Esophagus muscularis mucosa (tissue), 4 donors: ENCODE measurements at regions not wholly inside any gene's neighbourhood (a gene's known extent, or its start where the extent isn't known, plus 50 kb on each side); places are given as distances from the start of the nearest gene placed in this dataset.

Experiments used
- DNase-seq: peaks from one replicate; pipeline ENCODE4 v3.0.0-alpha.2; 2017; ENCODE audit errors: extremely low spot score
- H3K27ac ChIP-seq, 4 donors: fragments of 200-600 bp; sonication (generic); replicated peaks in 1 of 4; 1 replicate in 3 of 4; 2 replicates in 1 of 4; pipeline ENCODE4 v1.5.1; 2016 to 2019; ENCODE audit warnings: mild to moderate bottlenecking in 1 of 4
- H3K27me3 ChIP-seq, 4 donors: fragments of 200-600 bp; sonication (generic); one replicate each; pipeline versions ENCODE4 v1.5.1 to v1.6.0; 2016 to 2019
- H3K36me3 ChIP-seq, 4 donors: fragments of 200-600 bp; sonication (generic); one replicate each; pipeline ENCODE4 v1.5.1; 2016 to 2019
- H3K4me1 ChIP-seq, 4 donors: fragments of 200-600 bp; sonication (generic); one replicate each; pipeline ENCODE4 v1.5.1; 2016 to 2019
- H3K4me3 ChIP-seq, 4 donors: fragments of 200-600 bp; sonication (generic); 1 replicate in 2 of 4; 2 replicates in 2 of 4; pipeline ENCODE4 v1.5.1; 2016 to 2019; ENCODE audit warnings: mild to moderate bottlenecking in 4 of 4, moderate library complexity in 1 of 4
- H3K9me3 ChIP-seq, 4 donors: fragments of 200-600 bp; sonication (generic); 1 replicate in 3 of 4; 2 replicates in 1 of 4; pipeline ENCODE4 v1.5.1; 2016 to 2019
- CTCF ChIP-seq, 3 experiments: fragments of 200-600 bp in 2 of 3; fragments of 450-650 bp in 1 of 3; sonication (generic) in 2 of 3; IDR thresholded peaks; one replicate each; pipeline ENCODE4 v1.5.1; 2017 to 2019; ENCODE audit warnings: antibody characterized with exemption in 3 of 3, mild to moderate bottlenecking in 2 of 3, moderate library complexity in 1 of 3
- EP300 ChIP-seq: sonication (generic); formaldehyde crosslinking; IDR thresholded peaks from one replicate; pipeline ENCODE4 v1.6.1; 2017; ENCODE audit warnings: antibody characterized with exemption
- POLR2A ChIP-seq: fragments of 450-650 bp; IDR thresholded peaks from one replicate; pipeline ENCODE4 v1.6.1; 2017; ENCODE audit warnings: antibody characterized with exemption, moderate library complexity, mild to moderate bottlenecking, low read depth
- POLR2AphosphoS5 ChIP-seq, 2 donors: sonication (generic); formaldehyde crosslinking; IDR thresholded peaks; one replicate each; pipeline ENCODE4 v1.6.1; 2017; ENCODE audit warnings: antibody characterized with exemption in 2 of 2
- WGBS: methylation state at CpG from one replicate; pipeline ENCODE4 v1.1.5; 2018; 5-methylcytosine and 5-hydroxymethylcytosine counted together
- intact Hi-C: fragments of 100-400 bp; cut with DNase I; formaldehyde crosslinking; loops from one replicate; pipeline ENCODE4 v1.15.1; 2023

- H3K27ac ChIP-seq = no peak overlapping the region
- peaks cover 0 to 73% (median 0%) of the 10 kb centered on the region in 4 donors for H3K27me3 ChIP-seq
- TF ChIP-seq EP300 (no peak), CTCF (IDR thresholded peaks at IDR 0.05) (no peak), POLR2A (no peak), POLR2AphosphoS5 (IDR thresholded peaks at IDR 0.05) (no peak)
- no peaks in the 10 kb centered on the region for H3K36me3 ChIP-seq
- no peak overlapping the region for H3K4me3 ChIP-seq
- WGBS = 96% methylated on average over 3 of the region's 6 CpGs
- no peaks in the 10 kb centered on the region for H3K9me3 ChIP-seq
- peaks cover 0 to 20% (median 15%) of the 10 kb centered on the region in 4 donors for H3K4me1 ChIP-seq
- no peak for DNase-seq
- intact Hi-C loops = no loop called here
Measured at GRCh38 chr11:69890476-69890875, 71.3 kb upstream of the FGF3 start.

- intact Hi-C loops = no loop called here
- Histone ChIP-seq H3K36me3 (no peaks in the 10 kb centered on the region), H3K9me3 (no peaks in the 10 kb centered on the region), H3K4me1 (peaks cover 0 to 20% (median 15%) of the 10 kb centered on the region in 4 donors), H3K27ac (no peak overlapping the region), H3K4me3 (no peak overlapping the region), H3K27me3 (peaks cover 0 to 73% (median 0%) of the 10 kb centered on the region in 4 donors)
- no peak for TF ChIP-seq EP300
- no peak for TF ChIP-seq POLR2A
- no peak for TF ChIP-seq CTCF (IDR thresholded peaks at IDR 0.05)
- no peak for TF ChIP-seq POLR2AphosphoS5 (IDR thresholded peaks at IDR 0.05)
- 55% methylated on average over 36 of the region's 46 CpGs for WGBS
- no peak for DNase-seq
Measured at GRCh38 chr11:69891421-69892236, 72.4 kb upstream of the FGF3 start.

GRCh38 chr11:69892237-69892985 lies 73.2 kb upstream of the FGF3 start:
- Histone ChIP-seq H3K4me1 (peaks cover 0 to 20% (median 15%) of the 10 kb centered on the region in 4 donors), H3K27ac (no peak overlapping the region), H3K4me3 (no peak overlapping the region), H3K9me3 (no peaks in the 10 kb centered on the region), H3K27me3 (peaks cover 0 to 73% (median 0%) of the 10 kb centered on the region in 4 donors), H3K36me3 (no peaks in the 10 kb centered on the region)
- DNase-seq = no peak
- TF ChIP-seq POLR2AphosphoS5 (IDR thresholded peaks at IDR 0.05) (no peak), EP300 (no peak), POLR2A (no peak)
- 83% methylated on average over 23 of the region's 29 CpGs for WGBS
- intact Hi-C loops = no loop called here

GRCh38 chr11:69892986-69893555 lies 73.9 kb upstream of the FGF3 start:
- DNase-seq = no peak
- no peak for TF ChIP-seq CTCF (IDR thresholded peaks at IDR 0.05)
- Histone ChIP-seq H3K27ac (no peak overlapping the region), H3K9me3 (no peaks in the 10 kb centered on the region), H3K4me1 (peaks cover 0 to 20% (median 15%) of the 10 kb centered on the region in 4 donors), H3K4me3 (no peak overlapping the region), H3K27me3 (peaks cover 0 to 68% (median 0%) of the 10 kb centered on the region in 4 donors), H3K36me3 (no peaks in the 10 kb centered on the region)
- intact Hi-C loops = no loop called here
- 67% methylated on average over 7 of the region's 11 CpGs for whole genome bisulfite sequencing

GRCh38 chr11:69893631-69894030 lies 74.4 kb upstream of the FGF3 start:
- peaks cover 0 to 20% (median 14%) of the 10 kb centered on the region in 4 donors for H3K4me1 ChIP-seq
- H3K4me3 ChIP-seq = no peak overlapping the region
- TF ChIP-seq CTCF (IDR thresholded peaks at IDR 0.05) = no peak
- no peak for TF ChIP-seq POLR2AphosphoS5 (IDR thresholded peaks at IDR 0.05)
- TF ChIP-seq EP300 = no peak
- no peak for TF ChIP-seq POLR2A
- no peak for DNase-seq
- WGBS = 83% methylated on average over 1 of the region's 10 CpGs
- H3K27me3 ChIP-seq = peaks cover 0 to 64% (median 0%) of the 10 kb centered on the region in 4 donors
- H3K27ac ChIP-seq = no peak overlapping the region
- H3K9me3 ChIP-seq = no peaks in the 10 kb centered on the region
- no peaks in the 10 kb centered on the region for H3K36me3 ChIP-seq
- intact Hi-C loops = no loop called here
